Activated CD8-positive, alpha-beta memory T cell treated with anti-CD3 and anti-CD28 coated beads for 36 hours (primary cell): ENCODE measurements at regions not wholly inside any gene's neighbourhood (a gene's known extent, or its start where the extent isn't known, plus 50 kb on each side); places are given as distances from the start of the nearest gene placed in this dataset.

Experiments used
- CTCF ChIA-PET: fragments of 350-600 bp; sonication (Branson Sonifier 250); formaldehyde crosslinking; loops from one replicate; lab custom pipeline; 2021; ENCODE audit warnings: antibody characterized with exemption; lab: Charles Lee
- POLR2A ChIA-PET: fragments of 350-600 bp; sonication (Branson Sonifier 250); formaldehyde crosslinking; loops from one replicate; lab custom pipeline; 2021; ENCODE audit warnings: antibody characterized with exemption; lab: Charles Lee

- ChIA-PET POLR2A (no interaction called here), CTCF (no interaction called here)
Observed at GRCh38 chr13:106261450-106261849, 274.0 kb downstream of the EFNB2 start.

DNA sequence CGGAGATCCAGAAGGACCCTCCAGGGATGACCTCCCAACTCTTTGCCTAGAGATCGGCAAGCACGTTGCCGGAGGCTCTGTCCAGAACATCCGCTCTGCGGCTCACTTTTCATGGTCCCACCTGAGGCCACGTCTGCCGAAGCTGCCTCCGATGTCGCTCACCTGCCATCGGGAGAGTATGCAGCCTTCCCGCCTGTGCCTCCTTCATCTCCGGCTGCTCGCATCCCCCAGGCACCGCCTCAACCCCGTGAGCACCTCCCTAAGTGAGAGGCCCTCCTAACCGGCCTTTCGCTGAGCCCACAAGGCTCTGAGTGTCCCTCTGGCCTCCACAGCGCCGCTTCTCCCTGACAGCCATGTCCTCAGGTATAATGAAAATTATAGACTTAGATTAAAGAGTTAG is 275.1 kb downstream of the EFNB2 start:
- CTCF ChIA-PET = no interaction called here
- POLR2A ChIA-PET = no interaction called here

- POLR2A ChIA-PET = no interaction called here
- CTCF ChIA-PET = no interaction called here
Observed at GRCh38 chr13:106259928-106260327, 275.5 kb downstream of the EFNB2 start.

DNA sequence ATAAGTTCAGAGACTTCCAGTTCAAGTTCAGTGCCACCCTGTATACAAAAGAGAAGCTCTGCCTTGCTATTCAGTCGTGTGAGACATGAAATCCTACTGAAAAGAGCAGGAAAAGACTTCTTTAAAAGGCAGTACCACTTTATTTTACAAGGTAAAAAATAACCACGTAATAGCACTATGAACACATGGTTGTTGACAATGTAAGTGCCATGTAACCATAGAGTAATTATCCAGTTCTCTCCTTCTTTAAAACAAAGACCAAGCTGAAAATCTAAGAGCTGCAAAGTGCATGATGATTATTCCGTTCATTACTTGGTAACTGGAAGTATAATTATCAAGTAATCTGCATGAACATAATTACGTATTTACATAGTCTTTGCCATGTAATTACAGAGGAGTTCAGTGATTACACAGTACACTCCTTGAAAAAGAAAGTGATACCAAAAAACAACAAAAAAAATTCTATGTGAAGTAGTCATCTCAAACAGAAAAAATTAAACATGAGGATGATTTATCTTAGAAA is 288.7 kb downstream of the EFNB2 start:
- POLR2A ChIA-PET = no interaction called here
- CTCF ChIA-PET = no interaction called here

DNA sequence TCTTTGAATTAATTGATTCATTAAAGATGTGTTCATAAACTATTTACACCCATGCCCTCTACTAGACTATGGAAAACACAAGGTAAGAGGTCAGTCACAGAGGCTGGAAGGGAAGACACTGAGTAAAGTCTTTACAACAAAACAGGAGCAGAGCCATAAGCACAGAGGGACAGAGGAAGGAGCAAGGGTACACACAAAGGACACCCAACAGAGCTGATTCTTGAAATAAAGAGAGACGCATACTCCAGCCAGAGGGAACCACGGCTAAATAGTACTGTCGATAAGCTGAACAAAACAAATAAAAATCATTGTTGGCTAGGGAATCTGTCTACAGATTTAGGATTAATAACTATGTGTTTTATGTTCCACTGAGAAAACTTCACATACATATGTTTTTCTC is 289.2 kb downstream of the EFNB2 start:
- POLR2A ChIA-PET = no interaction called here
- CTCF ChIA-PET = no interaction called here

- POLR2A ChIA-PET = no interaction called here
- CTCF ChIA-PET = no interaction called here
Observed at GRCh38 chr13:106243011-106243565, 292.4 kb downstream of the EFNB2 start.

DNA sequence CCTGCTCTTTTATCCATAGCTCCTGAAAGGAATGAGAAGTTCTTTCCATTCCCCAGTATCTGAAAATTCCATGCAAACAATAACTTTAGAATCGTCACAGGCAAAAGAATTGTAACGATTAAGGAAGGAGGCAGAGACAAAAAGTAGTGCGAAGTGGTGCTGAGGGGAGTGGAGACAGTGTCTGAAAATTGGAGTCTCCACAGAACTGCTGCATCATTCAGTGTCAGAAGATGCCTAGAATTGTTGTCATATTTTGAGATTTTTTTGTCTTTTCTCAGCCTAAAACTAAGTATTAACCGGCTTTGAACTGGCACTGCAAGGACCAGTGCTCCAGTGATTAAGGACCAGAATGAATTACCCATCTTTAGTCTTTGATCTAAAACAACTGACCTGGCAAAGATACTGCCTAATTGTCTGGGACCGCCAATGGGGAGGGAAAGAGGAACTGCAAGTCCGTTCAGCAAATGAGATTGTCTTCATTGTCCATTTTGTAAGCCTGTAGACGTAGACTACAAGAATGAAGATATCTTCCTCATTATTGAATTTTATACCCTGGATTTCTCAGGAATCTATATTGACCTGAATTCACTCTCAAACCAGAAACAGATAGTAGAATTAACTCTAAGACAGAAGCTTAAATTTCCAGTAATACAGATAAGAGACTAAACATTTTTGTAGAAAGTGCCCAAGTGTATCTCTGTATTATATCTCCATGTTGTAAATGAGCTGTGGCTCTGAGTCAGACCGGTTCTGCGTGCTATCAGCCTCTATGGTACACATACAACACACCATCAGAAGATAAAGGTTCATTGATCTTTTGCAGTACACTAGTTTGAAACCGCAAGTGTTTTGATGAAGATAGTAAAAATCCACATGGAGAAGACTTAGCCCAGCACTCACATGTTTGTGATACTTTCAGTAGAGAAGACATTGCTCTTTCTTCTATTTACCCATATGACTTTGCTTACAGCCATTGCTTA is 293.2 kb downstream of the EFNB2 start:
- CTCF ChIA-PET = no interaction called here
- POLR2A ChIA-PET = no interaction called here

DNA sequence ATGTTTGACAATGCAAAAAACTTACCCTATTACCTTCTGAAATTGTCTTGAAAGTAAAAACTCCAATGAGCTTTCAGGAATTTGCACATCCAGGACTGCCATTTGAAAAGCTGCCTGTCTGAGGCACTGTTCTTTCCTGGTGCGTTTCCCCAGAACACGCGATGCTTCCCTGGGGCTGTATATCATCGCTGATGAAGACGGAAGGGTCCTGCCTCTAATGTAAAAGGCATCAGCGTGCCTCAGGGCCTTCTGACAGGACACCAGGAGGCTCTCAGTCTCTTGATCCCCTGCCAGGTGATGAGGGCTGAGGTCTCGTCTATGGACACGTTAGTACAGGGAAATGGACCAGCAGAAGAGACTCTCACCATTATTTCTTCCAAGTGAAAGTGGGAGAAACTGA is 296.8 kb downstream of the EFNB2 start:
- ChIA-PET POLR2A (no interaction called here), CTCF (no interaction called here)

GRCh38 chr13:106234636-106235035 is 300.8 kb downstream of the EFNB2 start:
- CTCF ChIA-PET = no interaction called here
- POLR2A ChIA-PET = no interaction called here

GRCh38 chr13:106233134-106233735 is 302.2 kb downstream of the EFNB2 start:
- POLR2A ChIA-PET = no interaction called here
- CTCF ChIA-PET = no interaction called here

GRCh38 chr13:106232681-106233080 is 302.8 kb downstream of the EFNB2 start:
- ChIA-PET POLR2A (no interaction called here), CTCF (no interaction called here)

- POLR2A ChIA-PET = no interaction called here
- CTCF ChIA-PET = interaction anchor here (0.7 kb wide), 1 partner anchor 58 kb away, joined by 3 read pairs; no protein-coding TSS in a partner anchor
Observed at GRCh38 chr13:106230450-106230849, 305.0 kb downstream of the EFNB2 start.

- ChIA-PET POLR2A (no interaction called here), CTCF (no interaction called here)
Observed at GRCh38 chr13:106225126-106225525, 310.3 kb downstream of the EFNB2 start.

GRCh38 chr13:106220211-106220610 is 315.3 kb downstream of the EFNB2 start:
- POLR2A ChIA-PET = no interaction called here
- CTCF ChIA-PET = interaction anchor here (0.6 kb wide), 1 partner anchor 59 kb away, joined by 5 read pairs; no protein-coding TSS in a partner anchor

GRCh38 chr13:106213028-106213757 is 322.3 kb downstream of the EFNB2 start:
- ChIA-PET POLR2A (no interaction called here), CTCF (no interaction called here)

DNA sequence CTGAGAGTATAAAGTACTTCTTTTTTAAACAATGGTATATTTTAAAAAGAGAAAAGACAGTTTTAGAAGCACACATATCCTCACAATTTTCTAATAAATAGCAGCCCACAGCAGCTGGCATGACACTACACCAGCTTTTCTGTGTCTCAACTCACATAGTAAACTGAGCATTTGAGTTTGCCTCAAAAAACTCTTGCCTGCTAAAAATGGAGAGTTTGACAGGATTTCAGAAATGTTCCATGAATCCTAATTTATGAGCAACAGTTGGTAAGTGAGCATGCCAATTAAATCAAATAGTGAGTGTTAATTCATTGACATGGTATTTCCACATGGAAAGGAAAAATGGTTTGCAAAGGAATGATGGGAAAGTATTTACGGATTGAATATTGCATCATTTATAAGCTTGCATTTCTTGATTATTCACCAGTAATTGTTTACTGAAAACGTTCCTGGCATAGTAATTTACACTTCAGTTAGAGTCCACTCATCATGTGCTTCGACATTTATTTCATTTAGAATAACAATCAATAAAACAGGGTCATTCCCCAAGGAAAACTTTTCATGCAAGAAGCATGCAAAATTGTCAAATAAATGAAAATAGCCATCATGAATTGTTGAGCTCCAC is 323.0 kb downstream of the EFNB2 start:
- ChIA-PET POLR2A (no interaction called here), CTCF (no interaction called here)

GRCh38 chr13:106210324-106210723 is 325.1 kb downstream of the EFNB2 start:
- ChIA-PET POLR2A (no interaction called here), CTCF (interaction anchor here (0.6 kb wide), 1 partner anchor 704 kb away, joined by 3 read pairs; no protein-coding TSS in a partner anchor)

DNA sequence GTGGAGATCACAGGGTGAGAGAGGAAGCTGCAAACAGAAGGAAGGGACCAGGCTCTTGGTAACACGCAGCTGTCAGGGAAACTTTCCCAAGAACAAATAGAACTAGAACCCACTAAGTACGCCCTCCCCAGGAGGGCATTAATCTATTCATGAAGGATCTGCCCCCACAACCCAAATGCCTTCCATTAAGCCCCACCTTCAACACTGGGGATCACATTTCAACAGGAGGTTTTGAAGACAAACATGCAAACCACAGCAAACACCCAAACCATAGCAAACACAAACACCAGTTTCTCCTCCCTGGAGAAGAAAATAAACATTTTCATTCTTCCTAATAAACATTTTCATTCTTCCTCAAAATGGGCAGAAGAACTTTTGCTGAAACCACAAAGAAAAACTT is 329.6 kb downstream of the EFNB2 start:
- CTCF ChIA-PET = no interaction called here
- POLR2A ChIA-PET = no interaction called here

DNA sequence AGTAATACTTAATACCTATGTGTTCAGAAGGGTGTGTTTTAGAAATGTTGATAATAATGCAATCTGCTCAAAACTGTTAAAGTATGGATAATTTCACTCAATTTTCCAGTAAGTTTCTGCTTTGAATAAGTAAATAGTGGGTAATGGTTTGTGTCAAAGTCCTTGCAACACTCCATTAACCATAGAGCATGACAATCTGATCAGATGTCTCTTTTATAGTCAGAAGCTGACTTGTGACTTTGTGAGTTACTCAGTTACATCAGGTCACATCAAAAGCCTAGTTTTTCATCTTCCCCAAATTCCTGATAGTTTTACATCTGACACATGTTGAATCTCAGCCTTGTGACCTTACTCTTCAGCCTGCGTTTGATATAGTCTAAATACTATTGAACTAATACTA is 338.0 kb downstream of the EFNB2 start:
- ChIA-PET CTCF (no interaction called here), POLR2A (no interaction called here)
